ENCODE measurements at regions not wholly inside any gene's neighbourhood (a gene's known extent, or its start where the extent isn't known, plus 50 kb on each side); places are given as distances from the start of the nearest gene placed in this dataset.
"Not testable (repeated sequence)": the region's sequence is repeated elsewhere in the genome, so short reads cannot be mapped to it uniquely, and the experiment has no call there.

DNA sequence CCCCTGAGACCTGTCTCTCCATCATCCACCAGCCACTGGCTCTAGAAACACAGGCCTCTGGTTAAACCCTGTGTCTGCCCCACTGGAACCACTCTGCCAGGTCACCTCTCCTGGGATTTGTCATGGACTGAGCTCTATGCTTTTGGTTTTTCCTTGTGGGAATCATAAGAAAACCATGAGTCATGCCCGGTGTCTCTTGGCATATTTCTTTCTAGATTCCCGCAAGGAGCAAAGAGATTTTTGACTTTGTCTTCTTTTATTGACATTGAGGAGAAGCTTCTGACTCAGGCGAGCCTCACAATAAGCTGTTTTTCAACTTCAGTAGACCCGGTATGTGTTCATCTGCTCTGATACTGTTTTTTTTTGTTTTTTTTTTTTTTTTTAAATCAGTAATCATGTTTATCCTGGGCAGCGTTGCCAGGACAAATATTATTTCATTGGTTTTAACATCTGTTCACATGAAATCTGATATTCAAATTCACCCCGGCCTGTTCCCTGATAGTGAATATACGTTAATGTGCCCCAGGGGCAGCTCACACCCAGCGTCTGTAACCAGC lies 207.1 kb downstream of the ACKR3 start:
- DNase-seq (no peak), FAIRE-seq (no peak)
- peaks cover 0 to 8% (median 0%) of the 10 kb centered on the region in 3 donors for H3K4me1 ChIP-seq (ENCODE audit: control insufficient read depth in 3 of 3, insufficient read depth in 2 of 3, low read depth in 1 of 3, low read length in 2 of 3)
- 66 to 80% (median 78%) methylated on average over 8 of the region's 8 CpGs for WGBS, 3 donors
- H3K36me3 ChIP-seq (ENCODE audit: control insufficient read depth in 3 of 3, insufficient read depth in 2 of 3, low read depth in 1 of 3, low read length in 3 of 3) = no peaks in the 10 kb centered on the region
- no peaks in the 10 kb centered on the region for H3K9me3 ChIP-seq (ENCODE audit: control insufficient read depth in 2 of 2, insufficient read depth in 1 of 2, low read depth in 1 of 2, low read length in 1 of 2)
- H3K27ac ChIP-seq (ENCODE audit: low read depth in 1 of 3, low read length in 2 of 3) = no peak overlapping the region
- H3K4me3 ChIP-seq (ENCODE audit: low read depth in 1 of 3, low read length in 3 of 3) = no peak overlapping the region
- no peaks in the 10 kb centered on the region for H3K27me3 ChIP-seq (ENCODE audit: control insufficient read depth in 3 of 3, insufficient read depth in 3 of 3, low read length in 3 of 3)

DNA sequence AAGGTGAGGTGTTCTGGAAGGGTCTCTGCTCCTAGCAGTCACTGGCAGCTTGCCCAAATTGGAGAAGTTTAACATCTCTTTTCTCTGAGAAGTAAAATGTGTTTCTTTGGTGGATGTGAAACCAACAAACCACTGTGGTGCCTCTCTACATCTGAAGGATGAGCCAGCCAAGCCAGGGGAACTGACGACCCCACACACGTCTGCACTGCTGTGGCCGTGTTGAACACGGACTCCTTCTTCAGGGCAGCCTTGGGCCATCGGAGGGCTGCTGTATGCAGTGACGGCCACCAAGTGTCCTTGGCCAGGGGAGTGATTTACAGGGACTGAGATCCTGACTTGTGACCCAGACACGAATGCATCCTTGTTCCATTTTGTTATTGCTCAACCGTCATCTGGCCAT lies 207.8 kb downstream of the ACKR3 start:
- Histone ChIP-seq H3K9me3 (ENCODE audit: control insufficient read depth in 2 of 2, insufficient read depth in 1 of 2, low read depth in 1 of 2, low read length in 1 of 2) (no peaks in the 10 kb centered on the region), H3K4me3 (ENCODE audit: low read depth in 1 of 3, low read length in 3 of 3) (no peak overlapping the region), H3K4me1 (ENCODE audit: control insufficient read depth in 3 of 3, insufficient read depth in 2 of 3, low read depth in 1 of 3, low read length in 2 of 3) (peaks cover 0 to 8% (median 0%) of the 10 kb centered on the region in 3 donors), H3K36me3 (ENCODE audit: control insufficient read depth in 3 of 3, insufficient read depth in 2 of 3, low read depth in 1 of 3, low read length in 3 of 3) (no peaks in the 10 kb centered on the region), H3K27me3 (ENCODE audit: control insufficient read depth in 3 of 3, insufficient read depth in 3 of 3, low read length in 3 of 3) (no peaks in the 10 kb centered on the region), H3K27ac (ENCODE audit: low read depth in 1 of 3, low read length in 2 of 3) (no peak overlapping the region)
- 77 to 93% (median 84%) methylated on average over 8 of the region's 8 CpGs for WGBS, 3 donors
- DNase-seq = no peak
- FAIRE-seq = no peak

DNA sequence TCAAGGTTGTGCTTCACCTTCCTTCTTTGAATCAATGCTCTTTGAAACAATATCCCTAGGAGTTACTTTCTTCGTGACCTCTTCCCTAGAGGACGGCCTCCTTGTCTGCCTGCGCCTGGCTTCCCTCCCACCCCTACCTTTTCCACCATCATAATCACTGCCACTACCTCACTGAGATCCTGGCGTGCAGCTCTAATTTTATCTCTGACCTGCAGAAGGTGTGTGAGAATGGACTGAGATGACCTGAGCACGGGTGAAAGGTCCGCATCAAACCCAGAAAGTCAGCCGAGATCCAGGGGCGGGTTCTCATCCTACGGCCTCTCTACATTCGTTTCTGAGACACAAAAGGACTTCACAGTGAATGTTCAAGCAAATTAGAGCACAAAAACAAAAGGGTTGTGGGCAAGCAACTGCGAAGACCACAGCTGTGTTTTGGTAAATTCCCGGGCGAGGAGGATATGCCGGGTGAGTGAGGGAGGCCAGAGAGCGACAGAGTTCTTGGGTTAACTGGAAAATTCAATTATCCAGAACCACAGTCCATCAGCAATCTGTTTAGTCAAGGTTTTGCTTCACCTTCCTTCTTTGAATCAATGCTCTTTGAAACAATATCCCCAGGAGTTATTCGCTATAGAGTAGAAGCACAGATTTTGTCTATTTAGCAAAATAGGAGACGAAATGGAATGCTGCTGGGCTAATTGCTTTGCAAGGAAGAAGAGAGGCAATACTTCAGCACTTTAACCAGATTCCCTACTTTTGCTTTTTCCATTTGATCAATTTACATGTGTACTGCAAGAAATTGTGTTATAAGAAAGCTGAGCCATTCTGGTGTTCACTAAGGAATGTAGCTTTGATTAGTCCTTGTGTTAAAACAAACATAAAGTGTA lies 212.6 kb downstream of the ACKR3 start:
- H3K4me1 ChIP-seq (ENCODE audit: control insufficient read depth in 3 of 3, insufficient read depth in 2 of 3, low read depth in 1 of 3, low read length in 2 of 3) = peaks cover 0 to 3% (median 0%) of the 10 kb centered on the region in 3 donors
- 74 to 83% (median 78%) methylated on average over 17 of the region's 17 CpGs for WGBS, 3 donors
- H3K9me3 ChIP-seq (ENCODE audit: control insufficient read depth in 2 of 2, insufficient read depth in 1 of 2, low read depth in 1 of 2, low read length in 1 of 2) = peaks cover 0 to 7% of the 10 kb centered on the region in 2 donors
- no peak overlapping the region for H3K4me3 ChIP-seq (ENCODE audit: low read depth in 1 of 3, low read length in 3 of 3)
- H3K27me3 ChIP-seq (ENCODE audit: control insufficient read depth in 3 of 3, insufficient read depth in 3 of 3, low read length in 3 of 3) = no peaks in the 10 kb centered on the region
- no peaks in the 10 kb centered on the region for H3K36me3 ChIP-seq (ENCODE audit: control insufficient read depth in 3 of 3, insufficient read depth in 2 of 3, low read depth in 1 of 3, low read length in 3 of 3)
- no peak overlapping the region for H3K27ac ChIP-seq (ENCODE audit: low read depth in 1 of 3, low read length in 2 of 3)
- no peak for DNase-seq
- no peak for FAIRE-seq

DNA sequence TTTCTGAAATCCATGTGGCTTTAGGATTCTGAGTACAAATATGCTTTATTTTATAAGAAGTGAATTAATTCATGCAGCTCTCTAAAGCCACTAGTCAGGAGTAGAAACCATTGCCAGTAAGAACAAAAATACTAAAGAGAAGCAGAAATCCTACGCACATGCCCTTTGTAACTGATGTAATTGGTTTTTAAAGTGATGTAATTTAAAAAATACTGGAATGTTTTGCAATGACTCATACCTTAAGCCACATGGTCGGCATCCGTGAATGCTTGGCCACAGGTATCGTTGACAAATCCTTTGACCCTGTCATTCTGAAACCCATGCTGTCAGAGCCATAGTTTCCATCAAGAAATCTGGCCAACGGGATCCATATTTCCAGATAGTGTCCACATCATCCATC lies 213.3 kb downstream of the ACKR3 start:
- DNase-seq = peak in 1 of 2 donors; percentile 67
- peaks cover 0 to 3% (median 0%) of the 10 kb centered on the region in 3 donors for H3K4me1 ChIP-seq (ENCODE audit: control insufficient read depth in 3 of 3, insufficient read depth in 2 of 3, low read depth in 1 of 3, low read length in 2 of 3)
- H3K4me3 ChIP-seq (ENCODE audit: low read depth in 1 of 3, low read length in 3 of 3) = no peak overlapping the region
- no peaks in the 10 kb centered on the region for H3K36me3 ChIP-seq (ENCODE audit: control insufficient read depth in 3 of 3, insufficient read depth in 2 of 3, low read depth in 1 of 3, low read length in 3 of 3)
- H3K9me3 ChIP-seq (ENCODE audit: control insufficient read depth in 2 of 2, insufficient read depth in 1 of 2, low read depth in 1 of 2, low read length in 1 of 2) = peaks cover 0 to 7% of the 10 kb centered on the region in 2 donors
- H3K27ac ChIP-seq (ENCODE audit: low read depth in 1 of 3, low read length in 2 of 3) = no peak overlapping the region
- 69 to 79% (median 71%) methylated on average over 5 of the region's 5 CpGs for WGBS, 3 donors
- no peak for FAIRE-seq
- H3K27me3 ChIP-seq (ENCODE audit: control insufficient read depth in 3 of 3, insufficient read depth in 3 of 3, low read length in 3 of 3) = no peaks in the 10 kb centered on the region

DNA sequence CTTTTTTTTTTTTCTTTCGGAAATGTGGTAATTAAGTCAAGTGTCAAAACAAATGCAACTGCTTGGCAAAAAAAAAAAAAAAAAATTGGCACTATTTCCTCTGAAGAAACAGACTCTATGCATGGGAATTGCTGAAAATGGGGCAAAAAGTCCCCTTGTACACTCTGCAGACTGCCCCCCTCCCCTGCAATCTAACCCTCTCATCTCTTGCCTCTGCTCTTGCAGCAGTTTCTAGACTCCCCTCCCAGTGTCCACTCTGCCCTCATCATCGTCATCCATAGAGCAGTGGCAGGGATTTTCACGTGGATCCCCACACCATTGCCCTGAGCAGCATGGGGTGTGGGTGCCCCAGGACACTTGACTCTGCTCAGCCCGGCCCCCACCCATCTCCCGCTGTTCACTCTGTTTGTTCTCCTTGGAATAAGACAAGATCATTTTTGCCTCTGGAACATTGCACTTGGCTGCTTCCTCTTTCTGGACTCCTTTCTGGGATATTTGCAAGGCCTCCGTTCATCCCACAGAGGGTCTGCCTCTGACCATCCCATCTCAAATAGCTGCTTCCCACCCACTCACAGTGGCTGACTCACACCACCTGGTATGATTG lies 213.9 kb downstream of the ACKR3 start:
- WGBS, 3 donors = 74 to 84% (median 81%) methylated on average over 6 of the region's 6 CpGs
- Histone ChIP-seq H3K4me1 (ENCODE audit: control insufficient read depth in 3 of 3, insufficient read depth in 2 of 3, low read depth in 1 of 3, low read length in 2 of 3) (peaks cover 0 to 3% (median 0%) of the 10 kb centered on the region in 3 donors), H3K9me3 (ENCODE audit: control insufficient read depth in 2 of 2, insufficient read depth in 1 of 2, low read depth in 1 of 2, low read length in 1 of 2) (peaks cover 0 to 7% of the 10 kb centered on the region in 2 donors), H3K27me3 (ENCODE audit: control insufficient read depth in 3 of 3, insufficient read depth in 3 of 3, low read length in 3 of 3) (no peaks in the 10 kb centered on the region), H3K27ac (ENCODE audit: low read depth in 1 of 3, low read length in 2 of 3) (no peak overlapping the region), H3K4me3 (ENCODE audit: low read depth in 1 of 3, low read length in 3 of 3) (no peak overlapping the region), H3K36me3 (ENCODE audit: control insufficient read depth in 3 of 3, insufficient read depth in 2 of 3, low read depth in 1 of 3, low read length in 3 of 3) (no peaks in the 10 kb centered on the region)
- FAIRE-seq (no peak), DNase-seq (no peak)

DNA sequence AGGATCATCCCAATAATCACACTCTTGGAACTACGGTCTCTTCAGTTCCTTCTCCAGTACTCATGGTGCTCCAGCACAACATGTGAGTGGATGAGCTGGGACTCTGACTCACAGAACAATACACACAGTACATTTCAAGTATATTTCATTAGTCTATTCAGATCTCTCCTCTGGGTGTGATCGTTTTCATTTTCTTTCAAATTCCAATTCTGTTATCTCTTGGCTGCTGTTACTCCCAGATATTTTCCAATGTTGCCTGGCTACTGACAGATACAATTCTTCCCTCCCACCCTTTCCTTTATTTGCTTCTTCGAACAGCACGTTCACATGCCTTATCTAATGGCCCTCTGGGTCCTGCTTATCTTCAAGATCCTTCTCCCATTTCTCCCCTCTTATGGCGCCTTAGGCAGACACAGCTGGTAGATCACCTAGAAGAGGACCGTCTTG lies 216.0 kb downstream of the ACKR3 start:
- WGBS, 3 donors = 31 to 55% (median 38%) methylated on average over 6 of the region's 6 CpGs
- FAIRE-seq = no peak
- peaks cover 0 to 7% of the 10 kb centered on the region in 2 donors for H3K9me3 ChIP-seq (ENCODE audit: control insufficient read depth in 2 of 2, insufficient read depth in 1 of 2, low read depth in 1 of 2, low read length in 1 of 2)

DNA sequence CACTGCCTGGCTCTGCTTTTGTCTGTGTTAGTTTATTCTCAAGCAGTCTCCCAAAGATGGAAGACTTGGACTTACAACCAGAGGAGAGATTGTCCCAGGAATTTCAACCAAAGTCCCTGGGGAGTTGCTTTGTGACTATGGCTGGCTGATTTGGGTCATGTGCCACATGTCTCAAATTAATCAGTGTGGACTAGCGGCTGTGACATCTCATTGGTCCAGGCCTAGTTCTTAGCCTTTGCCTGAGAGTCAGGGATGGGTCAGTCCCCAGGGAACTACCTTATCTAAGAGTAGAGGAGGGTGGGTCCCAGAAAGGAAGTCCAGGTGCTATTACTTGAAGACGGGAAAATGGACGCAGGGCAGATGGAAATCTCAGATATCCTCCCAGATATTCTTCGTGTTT lies 217.1 kb downstream of the ACKR3 start:
- peaks cover 0 to 7% of the 10 kb centered on the region in 2 donors for H3K9me3 ChIP-seq (ENCODE audit: control insufficient read depth in 2 of 2, insufficient read depth in 1 of 2, low read depth in 1 of 2, low read length in 1 of 2)
- FAIRE-seq = no peak
- DNase-seq = no peak
- peaks cover 0 to 3% (median 0%) of the 10 kb centered on the region in 3 donors for H3K4me1 ChIP-seq (ENCODE audit: control insufficient read depth in 3 of 3, insufficient read depth in 2 of 3, low read depth in 1 of 3, low read length in 2 of 3)
- no peaks in the 10 kb centered on the region for H3K36me3 ChIP-seq (ENCODE audit: control insufficient read depth in 3 of 3, insufficient read depth in 2 of 3, low read depth in 1 of 3, low read length in 3 of 3)
- no peak overlapping the region for H3K27ac ChIP-seq (ENCODE audit: low read depth in 1 of 3, low read length in 2 of 3)
- no peak overlapping the region for H3K4me3 ChIP-seq (ENCODE audit: low read depth in 1 of 3, low read length in 3 of 3)
- H3K27me3 ChIP-seq (ENCODE audit: control insufficient read depth in 3 of 3, insufficient read depth in 3 of 3, low read length in 3 of 3) = no peaks in the 10 kb centered on the region
- 85 to 92% (median 89%) methylated on average over 4 of the region's 4 CpGs for WGBS, 3 donors

More for the DNA sequence above, 216.0 kb downstream of the ACKR3 start:
- no peaks in the 10 kb centered on the region for H3K36me3 ChIP-seq (ENCODE audit: control insufficient read depth in 3 of 3, insufficient read depth in 2 of 3, low read depth in 1 of 3, low read length in 3 of 3)
- peak; percentile 11 to 56 for DNase-seq
- no peak overlapping the region for H3K4me3 ChIP-seq (ENCODE audit: low read depth in 1 of 3, low read length in 3 of 3)
- no peak overlapping the region for H3K27ac ChIP-seq (ENCODE audit: low read depth in 1 of 3, low read length in 2 of 3)
- no peaks in the 10 kb centered on the region for H3K27me3 ChIP-seq (ENCODE audit: control insufficient read depth in 3 of 3, insufficient read depth in 3 of 3, low read length in 3 of 3)
- peaks cover 0 to 3% (median 0%) of the 10 kb centered on the region in 3 donors for H3K4me1 ChIP-seq (ENCODE audit: control insufficient read depth in 3 of 3, insufficient read depth in 2 of 3, low read depth in 1 of 3, low read length in 2 of 3)

DNA sequence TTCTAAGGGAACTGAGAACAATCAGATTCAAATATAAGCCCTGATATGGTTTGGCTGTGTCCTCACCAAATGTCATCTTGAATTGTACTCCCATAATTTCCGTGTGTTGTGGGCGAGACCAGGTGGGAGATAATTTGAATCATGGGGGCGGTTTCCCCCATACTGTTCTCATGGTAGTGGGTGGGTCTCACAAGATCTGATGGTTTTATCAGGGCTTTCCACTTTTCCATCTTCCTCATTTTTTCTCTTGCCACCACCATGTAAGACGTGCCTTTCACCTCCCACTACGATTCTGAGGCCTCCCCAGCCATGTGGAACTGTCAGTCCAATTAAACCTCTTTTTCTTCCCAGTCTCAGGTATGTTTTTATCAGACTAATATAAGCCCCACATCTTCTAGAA lies 217.8 kb downstream of the ACKR3 start:
- H3K27me3 ChIP-seq (ENCODE audit: control insufficient read depth in 3 of 3, insufficient read depth in 3 of 3, low read length in 3 of 3); H3K9me3 ChIP-seq (ENCODE audit: control insufficient read depth in 2 of 2, insufficient read depth in 1 of 2, low read depth in 1 of 2, low read length in 1 of 2); FAIRE-seq; H3K27ac ChIP-seq (ENCODE audit: low read depth in 1 of 3, low read length in 2 of 3); H3K4me3 ChIP-seq (ENCODE audit: low read depth in 1 of 3, low read length in 3 of 3); H3K36me3 ChIP-seq (ENCODE audit: control insufficient read depth in 3 of 3, insufficient read depth in 2 of 3, low read depth in 1 of 3, low read length in 3 of 3); H3K4me1 ChIP-seq (ENCODE audit: control insufficient read depth in 3 of 3, insufficient read depth in 2 of 3, low read depth in 1 of 3, low read length in 2 of 3); DNase-seq: not testable (repeated sequence)
- WGBS, 3 donors = 80 to 86% (median 81%) methylated on average over 5 of the region's 5 CpGs

All from small intestine (tissue), 7 donors.